ENCODE measurements at regions not wholly inside any gene's neighbourhood (a gene's known extent, or its start where the extent isn't known, plus 50 kb on each side); places are given as distances from the start of the nearest gene placed in this dataset.

GRCh38 chr1:234737967-234738314, 128.0 kb upstream of the IRF2BP2 start:
- intact Hi-C loops (cut with DNase I): loop anchor here in 5 of 10 donors (5.0 to 10.0 kb wide), 4 partner anchors 34 to 117 kb away; no protein-coding TSS in a partner anchor
- ATAC-seq: no peak
- H3K36me3 ChIP-seq: no peaks in the 10 kb centered on the region
- no peaks in the 10 kb centered on the region for H3K27me3 ChIP-seq
- WGBS, 2 donors: 83 to 86% methylated on average over 6 of the region's 6 CpGs
- no peaks in the 10 kb centered on the region for H3K9me3 ChIP-seq
- DNase-seq: no peak
- H3K4me1 ChIP-seq: peaks cover 0 to under 1% (median 0%) of the 10 kb centered on the region in 9 donors
- TF ChIP-seq CTCF (IDR thresholded peaks at IDR 0.05): no peak
- H3K27ac ChIP-seq: no peak overlapping the region
- no peak overlapping the region for H3K4me3 ChIP-seq

GRCh38 chr1:234735916-234736315, 125.9 kb upstream of the IRF2BP2 start:
- peaks cover 0 to 14% (median under 1%) of the 10 kb centered on the region in 9 donors for H3K4me1 ChIP-seq
- DNase-seq: no peak
- intact Hi-C loops (cut with DNase I): loop anchor here in 5 of 10 donors (5.0 to 10.0 kb wide), 4 partner anchors 36 to 119 kb away; no protein-coding TSS in a partner anchor
- TF ChIP-seq CTCF (IDR thresholded peaks at IDR 0.05): no peak
- WGBS, 2 donors: 92 to 94% methylated on average over 14 of the region's 14 CpGs
- H3K9me3 ChIP-seq: no peaks in the 10 kb centered on the region
- H3K27me3 ChIP-seq: no peaks in the 10 kb centered on the region
- no peak for ATAC-seq
- H3K4me3 ChIP-seq: no peak overlapping the region
- no peaks in the 10 kb centered on the region for H3K36me3 ChIP-seq
- H3K27ac ChIP-seq: no peak overlapping the region

- intact Hi-C loops (cut with DNase I): loop anchor here in 5 of 10 donors (5.0 to 10.0 kb wide), 4 partner anchors 37 to 119 kb away; no protein-coding TSS in a partner anchor
- Histone ChIP-seq H3K27me3 (no peaks in the 10 kb centered on the region), H3K9me3 (no peaks in the 10 kb centered on the region), H3K36me3 (no peaks in the 10 kb centered on the region), H3K27ac (no peak overlapping the region), H3K4me1 (peaks cover 0 to 19% (median 4%) of the 10 kb centered on the region in 9 donors), H3K4me3 (no peak overlapping the region)
- DNase-seq: no peak
- WGBS, 2 donors: 91 to 96% methylated on average over 14 of the region's 14 CpGs
- no peak for TF ChIP-seq CTCF (IDR thresholded peaks at IDR 0.05)
- ATAC-seq: no peak
Measured at GRCh38 chr1:234735476-234735875, 125.5 kb upstream of the IRF2BP2 start.

- Histone ChIP-seq H3K27me3 (no peaks in the 10 kb centered on the region), H3K36me3 (no peaks in the 10 kb centered on the region), H3K27ac (no peak overlapping the region), H3K4me1 (peaks cover 0 to 25% (median 6%) of the 10 kb centered on the region in 9 donors), H3K4me3 (no peak overlapping the region), H3K9me3 (no peaks in the 10 kb centered on the region)
- no peak for TF ChIP-seq CTCF (IDR thresholded peaks at IDR 0.05)
- intact Hi-C loops (cut with DNase I): loop anchor here in 5 of 10 donors (5.0 to 10.0 kb wide), 5 partner anchors 37 to 342 kb away; no protein-coding TSS in a partner anchor
- WGBS, 2 donors: 65 to 72% methylated on average over 9 of the region's 9 CpGs
- DNase-seq: no peak
- ATAC-seq: no peak
Measured at GRCh38 chr1:234734869-234735268, 124.9 kb upstream of the IRF2BP2 start.

All from heart right ventricle (tissue), 16 donors.